ENCODE measurements at regions not wholly inside any gene's neighbourhood (a gene's known extent, or its start where the extent isn't known, plus 50 kb on each side); places are given as distances from the start of the nearest gene placed in this dataset.

DNA sequence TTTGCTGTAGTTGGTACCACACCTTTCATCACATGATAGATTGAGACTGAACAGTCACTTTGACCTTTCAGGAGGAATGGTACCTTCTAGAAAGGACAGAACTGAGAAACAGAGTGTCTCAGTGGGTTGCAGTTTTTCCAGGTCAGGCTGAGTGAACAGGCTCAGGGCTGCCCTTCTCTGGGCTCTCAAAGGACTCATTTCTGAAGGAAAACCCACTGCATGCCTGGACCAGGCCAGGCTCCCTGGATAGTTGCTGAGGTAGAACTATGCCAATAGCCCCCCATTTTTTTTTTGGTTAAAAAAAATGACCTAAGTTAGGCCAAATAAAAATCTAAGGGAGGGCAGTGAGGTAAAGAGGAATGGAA lies 148.1 kb upstream of the EGLN3 start:
- TF ChIP-seq, protein P1, sequence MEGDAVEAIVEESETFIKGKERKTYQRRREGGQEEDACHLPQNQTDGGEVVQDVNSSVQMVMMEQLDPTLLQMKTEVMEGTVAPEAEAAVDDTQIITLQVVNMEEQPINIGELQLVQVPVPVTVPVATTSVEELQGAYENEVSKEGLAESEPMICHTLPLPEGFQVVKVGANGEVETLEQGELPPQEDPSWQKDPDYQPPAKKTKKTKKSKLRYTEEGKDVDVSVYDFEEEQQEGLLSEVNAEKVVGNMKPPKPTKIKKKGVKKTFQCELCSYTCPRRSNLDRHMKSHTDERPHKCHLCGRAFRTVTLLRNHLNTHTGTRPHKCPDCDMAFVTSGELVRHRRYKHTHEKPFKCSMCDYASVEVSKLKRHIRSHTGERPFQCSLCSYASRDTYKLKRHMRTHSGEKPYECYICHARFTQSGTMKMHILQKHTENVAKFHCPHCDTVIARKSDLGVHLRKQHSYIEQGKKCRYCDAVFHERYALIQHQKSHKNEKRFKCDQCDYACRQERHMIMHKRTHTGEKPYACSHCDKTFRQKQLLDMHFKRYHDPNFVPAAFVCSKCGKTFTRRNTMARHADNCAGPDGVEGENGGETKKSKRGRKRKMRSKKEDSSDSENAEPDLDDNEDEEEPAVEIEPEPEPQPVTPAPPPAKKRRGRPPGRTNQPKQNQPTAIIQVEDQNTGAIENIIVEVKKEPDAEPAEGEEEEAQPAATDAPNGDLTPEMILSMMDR (IDR thresholded peaks at IDR 0.05; ENCODE audit: low read depth, low read length, poor library complexity, severe bottlenecking): no peak
- no peak for TF ChIP-seq EZH2phosphoT487 (IDR thresholded peaks at IDR 0.05; ENCODE audit: borderline replicate concordance, low read length)
